ENCODE measurements at regions not wholly inside any gene's neighbourhood (a gene's known extent, or its start where the extent isn't known, plus 50 kb on each side); places are given as distances from the start of the nearest gene placed in this dataset.

DNA sequence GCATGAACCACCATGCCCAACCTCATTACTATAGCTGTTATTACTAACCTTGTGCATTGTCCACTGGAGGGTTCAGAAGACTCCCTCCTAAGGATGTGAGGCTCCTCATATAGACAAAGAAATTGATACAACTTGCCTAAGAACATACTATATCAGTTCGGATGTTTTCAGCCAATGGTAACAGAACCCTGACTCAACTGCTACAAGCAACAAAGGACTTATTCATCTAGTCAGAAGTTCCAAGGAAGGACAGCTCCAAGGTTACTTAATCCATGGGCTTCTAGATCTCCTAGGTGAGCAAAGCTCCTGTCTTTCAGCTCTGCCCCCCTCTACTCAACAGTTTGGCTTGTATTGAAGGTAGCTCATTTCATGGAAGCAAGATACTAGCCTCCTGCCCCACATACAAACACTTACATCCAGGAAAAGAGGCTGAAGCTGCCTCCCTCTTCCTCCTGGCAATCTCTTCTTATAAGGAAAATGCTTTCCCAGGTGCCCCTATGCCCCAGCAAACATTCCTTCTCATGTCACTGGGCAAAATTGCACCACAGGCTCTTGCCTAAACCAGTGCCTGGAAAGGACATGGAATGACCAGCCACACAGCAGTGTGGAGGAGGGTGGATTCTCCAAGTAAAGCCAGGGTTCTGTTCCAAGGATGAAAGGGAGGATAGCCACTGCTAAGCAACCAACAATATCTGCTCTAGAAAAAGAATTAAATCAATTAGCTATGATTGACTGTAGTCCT is 497.8 kb downstream of the FOXO1 start:
- DNase-seq (ENCODE audit: low read depth in 2 of 2) = no peak

DNA sequence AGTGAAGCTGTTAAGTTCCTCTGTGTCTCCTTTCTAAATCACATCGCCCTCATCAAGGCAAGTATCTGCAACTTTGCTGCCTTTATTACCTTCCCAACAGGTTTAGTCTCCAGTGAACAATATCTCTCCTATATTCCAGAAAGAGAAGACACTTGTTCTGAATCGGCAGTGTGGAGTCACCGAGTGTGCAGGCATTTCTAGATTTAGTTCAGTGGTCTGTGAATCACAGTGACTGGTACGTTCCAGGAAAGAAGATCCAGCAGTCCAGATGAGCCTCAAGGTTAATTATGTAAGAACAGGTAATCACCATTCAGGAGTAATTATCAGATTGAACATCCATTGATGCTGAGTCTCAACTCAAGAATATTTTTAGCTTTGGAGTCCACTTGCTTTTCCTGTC is 497.0 kb downstream of the FOXO1 start:
- DNase-seq (ENCODE audit: low read depth in 2 of 2) = no peak

DNA sequence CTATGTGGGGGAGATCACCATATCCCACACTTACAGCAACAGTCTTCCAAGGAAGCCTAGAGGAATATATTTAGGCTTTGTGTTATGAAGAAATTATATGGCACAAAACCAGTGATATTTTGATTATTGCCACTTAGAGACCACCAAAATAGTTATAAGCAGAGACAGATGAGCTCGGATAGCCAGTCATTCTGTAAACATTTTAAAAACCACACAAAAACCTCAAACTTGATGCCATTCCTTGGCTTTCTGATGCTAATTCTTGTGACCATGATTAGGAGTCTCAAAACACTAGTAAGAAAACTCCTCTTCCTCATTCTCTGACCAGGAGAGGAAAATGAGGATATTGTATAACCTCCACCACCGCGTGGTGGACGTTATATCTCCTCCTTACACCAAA is 496.4 kb downstream of the FOXO1 start:
- DNase-seq (ENCODE audit: low read depth in 2 of 2) = no peak

DNA sequence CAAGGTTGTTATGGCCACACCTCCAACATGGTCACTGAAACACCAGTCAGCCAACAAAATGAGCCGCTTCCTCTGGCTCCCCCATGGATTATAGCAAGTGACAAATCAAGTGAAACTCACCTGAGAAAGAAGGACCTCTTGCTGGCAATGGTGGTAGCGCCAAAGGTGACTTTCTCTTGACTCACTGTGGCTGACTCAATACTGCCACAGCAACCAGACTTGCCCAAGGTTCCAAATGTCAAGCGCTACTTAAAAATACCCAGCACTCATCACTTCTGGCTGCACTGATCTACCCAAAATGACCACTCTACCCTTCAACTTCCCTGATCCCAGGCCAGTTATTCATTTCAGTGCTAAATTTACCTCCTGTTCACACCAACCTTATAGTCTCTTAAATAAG is 495.5 kb downstream of the FOXO1 start:
- no peak for DNase-seq (ENCODE audit: low read depth in 2 of 2)

- DNase-seq (ENCODE audit: low read depth in 2 of 2) = no peak
Measured at GRCh38 chr13:40171566-40171965, 494.9 kb downstream of the FOXO1 start.

- DNase-seq (ENCODE audit: low read depth in 2 of 2) = no peak
Measured at GRCh38 chr13:40172149-40172591, 494.3 kb downstream of the FOXO1 start.

GRCh38 chr13:40172878-40173277 is 493.6 kb downstream of the FOXO1 start:
- no peak for DNase-seq (ENCODE audit: low read depth in 2 of 2)

GRCh38 chr13:40175639-40176038 is 490.8 kb downstream of the FOXO1 start:
- DNase-seq (ENCODE audit: low read depth in 2 of 2) = no peak

- no peak for DNase-seq (ENCODE audit: low read depth in 2 of 2)
Measured at GRCh38 chr13:40176242-40176641, 490.2 kb downstream of the FOXO1 start.

DNA sequence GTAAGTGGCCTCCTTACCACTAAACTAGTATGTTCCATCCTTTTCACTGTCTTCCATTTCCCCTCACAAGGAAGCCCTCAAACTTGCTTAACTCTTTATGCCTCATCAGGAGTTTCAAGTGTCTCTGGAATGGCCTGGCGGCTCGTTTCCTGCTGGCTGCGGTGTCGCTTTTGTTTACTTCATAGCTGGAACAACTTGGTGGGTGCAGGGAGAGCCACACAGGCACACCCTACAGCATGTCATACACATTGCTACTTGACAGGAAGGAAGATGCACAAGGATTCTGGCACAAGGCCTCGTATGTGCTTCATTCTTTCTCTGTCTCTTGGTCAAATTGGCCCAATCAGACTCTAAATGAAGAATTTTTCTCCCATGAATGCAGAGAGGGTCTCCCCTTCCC is 488.3 kb downstream of the FOXO1 start:
- DNase-seq (ENCODE audit: low read depth in 2 of 2) = no peak

- no peak for DNase-seq (ENCODE audit: low read depth in 2 of 2)
Measured at GRCh38 chr13:40179445-40180281, 486.8 kb downstream of the FOXO1 start.

- DNase-seq (ENCODE audit: low read depth in 2 of 2) = no peak
Measured at GRCh38 chr13:40180776-40181175, 485.7 kb downstream of the FOXO1 start.

GRCh38 chr13:40181203-40181845 is 485.1 kb downstream of the FOXO1 start:
- no peak for DNase-seq (ENCODE audit: low read depth in 2 of 2)

- DNase-seq (ENCODE audit: low read depth in 2 of 2) = no peak
Measured at GRCh38 chr13:40182591-40182990, 483.9 kb downstream of the FOXO1 start.

- DNase-seq (ENCODE audit: low read depth in 2 of 2) = no peak
Measured at GRCh38 chr13:40185414-40185813, 481.0 kb downstream of the FOXO1 start.

GRCh38 chr13:40186041-40186440 is 480.4 kb downstream of the FOXO1 start:
- no peak for DNase-seq (ENCODE audit: low read depth in 2 of 2)

DNA sequence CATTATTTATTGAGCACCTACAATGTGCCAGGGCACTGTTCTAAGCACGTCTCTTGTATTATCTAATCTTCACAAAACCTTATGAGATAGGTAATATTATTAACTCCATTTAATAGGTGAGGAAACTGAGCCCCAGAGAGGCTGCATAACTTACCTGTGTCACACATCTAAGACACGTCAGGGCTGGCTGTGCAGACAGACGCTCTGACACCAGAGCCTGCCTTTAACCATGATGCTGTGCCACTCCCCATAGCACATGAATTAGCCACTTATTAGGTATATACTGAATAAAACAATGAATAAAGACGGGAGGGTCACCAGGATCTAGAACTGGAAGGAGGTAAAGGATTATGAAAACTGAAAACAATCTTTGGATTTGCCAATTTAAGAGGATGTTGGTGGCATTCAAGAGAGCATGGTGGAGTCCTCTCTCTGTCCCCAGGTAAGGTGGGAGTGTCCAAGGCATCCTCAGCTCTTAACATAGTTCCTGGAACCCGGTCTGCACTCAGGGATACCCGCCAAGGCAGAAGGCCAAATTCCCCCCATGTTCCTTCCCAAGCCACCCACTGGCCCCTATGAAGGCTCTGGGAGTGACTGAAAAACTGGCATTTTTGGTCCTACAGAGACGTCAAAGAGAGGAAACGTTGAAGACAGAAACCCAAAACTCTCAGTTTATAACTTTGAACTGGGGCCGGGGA is 479.7 kb downstream of the FOXO1 start:
- DNase-seq (ENCODE audit: low read depth in 2 of 2) = no peak

DNA sequence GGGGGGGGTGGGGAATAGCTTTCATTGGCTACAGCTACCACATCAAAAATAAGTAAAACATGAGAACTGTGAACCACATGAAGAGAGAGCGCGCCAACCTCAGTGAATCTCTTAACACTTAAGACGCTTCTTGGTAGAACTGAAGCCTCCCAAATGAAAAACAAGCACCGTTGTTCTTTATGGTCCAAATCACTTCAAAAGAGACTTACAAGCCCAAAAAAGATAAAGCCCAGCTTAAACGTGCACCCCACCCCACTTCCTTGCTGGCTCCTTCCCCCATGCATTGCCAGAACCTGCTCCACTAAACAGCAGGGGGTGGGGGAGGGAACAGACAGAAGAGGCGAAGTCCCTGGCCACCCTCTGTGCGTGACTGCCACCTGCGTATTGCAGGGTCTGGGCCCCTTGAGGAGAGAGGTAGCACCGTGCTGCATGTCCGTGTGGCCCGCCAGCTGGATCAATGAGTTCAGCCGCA is 479.1 kb downstream of the FOXO1 start:
- no peak for DNase-seq (ENCODE audit: low read depth in 2 of 2)

DNA sequence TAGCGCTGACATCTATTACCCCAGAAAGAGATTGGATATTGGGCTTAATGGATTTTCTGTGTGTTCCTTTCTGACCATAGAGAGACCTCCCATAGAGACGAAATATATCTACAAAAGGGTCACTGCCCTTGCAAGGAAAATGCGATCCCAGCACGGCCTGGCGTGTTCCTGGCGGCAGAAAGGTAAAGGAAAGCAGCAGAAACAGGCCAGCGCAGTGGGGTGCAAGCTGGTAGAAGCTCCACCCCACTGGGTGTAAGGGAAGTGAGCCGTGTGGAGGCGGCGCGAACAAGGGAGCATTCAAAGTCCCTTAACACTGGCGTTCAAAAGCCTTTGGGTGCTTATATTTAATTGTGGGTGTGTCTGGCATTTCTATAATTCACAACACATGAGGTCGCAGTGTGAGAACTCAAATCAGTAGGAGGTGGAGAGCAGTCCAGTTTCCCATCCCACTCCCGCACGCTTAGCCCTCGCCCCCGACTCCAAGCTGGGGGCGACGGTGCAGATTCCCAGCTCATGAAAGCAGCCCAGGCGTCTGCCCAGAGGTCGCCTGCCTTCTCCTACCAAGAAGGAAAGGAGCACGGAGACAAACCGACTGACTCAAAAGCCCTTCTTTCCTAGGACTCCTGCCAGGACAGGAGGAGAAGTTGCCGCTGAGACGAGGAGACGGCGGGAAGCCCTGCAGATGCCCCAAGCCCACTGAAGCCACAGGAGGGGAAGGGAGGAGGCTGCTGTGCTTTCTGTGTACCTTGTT is 478.4 kb downstream of the FOXO1 start:
- DNase-seq (ENCODE audit: low read depth in 2 of 2) = no peak

DNA sequence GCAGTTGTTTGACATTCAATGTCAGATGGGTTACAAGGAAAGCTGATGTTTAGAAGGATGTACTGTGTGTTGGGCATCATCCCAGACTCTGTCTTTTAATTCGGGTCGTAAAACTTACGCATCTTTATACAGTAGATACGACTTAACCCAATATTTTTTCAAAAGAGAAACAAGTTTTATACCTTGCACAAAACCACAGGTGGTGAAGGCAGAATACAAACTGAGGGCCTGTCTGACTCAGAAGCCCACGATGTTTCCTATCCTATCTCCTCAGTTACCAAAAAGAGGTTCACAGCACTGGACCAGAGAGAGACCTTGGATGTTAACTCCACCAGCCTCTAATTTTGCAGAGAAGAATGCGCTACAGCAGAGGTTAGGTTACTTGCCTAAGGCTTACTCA is 477.0 kb downstream of the FOXO1 start:
- DNase-seq (ENCODE audit: low read depth in 2 of 2) = no peak

Measured in stimulated activated CD8-positive, alpha-beta memory T cell treated with anti-CD3 and anti-CD28 coated beads, Interleukin-2, amount 100 ng/mL, for 48 hours (primary cell).